Neural cell (in vitro differentiated cells): ENCODE measurements at regions not wholly inside any gene's neighbourhood (a gene's known extent, or its start where the extent isn't known, plus 50 kb on each side); places are given as distances from the start of the nearest gene placed in this dataset.

Experiments
- EP300 ChIP-seq: fragments of 450-650 bp; conservative IDR thresholded peaks from 2 replicates; pipeline ENCODE4 v1.6.1; 2014; ENCODE audit warnings: antibody characterized with exemption, mild to moderate bottlenecking, moderate library complexity; ENCODE audit not compliant: poor library complexity, severe bottlenecking
- SMC3 ChIP-seq: fragments of 450-650 bp; conservative IDR thresholded peaks from 2 replicates; pipeline ENCODE4 v1.6.1; 2014; ENCODE audit warnings: antibody characterized with exemption, mild to moderate bottlenecking, moderate library complexity; ENCODE audit not compliant: poor library complexity
- TF ChIP-seq, protein P1 (sequence below): fragments of 450-650 bp; IDR thresholded peaks from 2 replicates; pipeline ENCODE4 v1.5.1; 2014; ENCODE audit warnings: antibody characterized with exemption, mild to moderate bottlenecking, moderate library complexity; ENCODE audit not compliant: poor library complexity, severe bottlenecking

GRCh38 chr3:79983118-79983517, 215.3 kb upstream of the ROBO1 start:
- TF ChIP-seq, protein P1, sequence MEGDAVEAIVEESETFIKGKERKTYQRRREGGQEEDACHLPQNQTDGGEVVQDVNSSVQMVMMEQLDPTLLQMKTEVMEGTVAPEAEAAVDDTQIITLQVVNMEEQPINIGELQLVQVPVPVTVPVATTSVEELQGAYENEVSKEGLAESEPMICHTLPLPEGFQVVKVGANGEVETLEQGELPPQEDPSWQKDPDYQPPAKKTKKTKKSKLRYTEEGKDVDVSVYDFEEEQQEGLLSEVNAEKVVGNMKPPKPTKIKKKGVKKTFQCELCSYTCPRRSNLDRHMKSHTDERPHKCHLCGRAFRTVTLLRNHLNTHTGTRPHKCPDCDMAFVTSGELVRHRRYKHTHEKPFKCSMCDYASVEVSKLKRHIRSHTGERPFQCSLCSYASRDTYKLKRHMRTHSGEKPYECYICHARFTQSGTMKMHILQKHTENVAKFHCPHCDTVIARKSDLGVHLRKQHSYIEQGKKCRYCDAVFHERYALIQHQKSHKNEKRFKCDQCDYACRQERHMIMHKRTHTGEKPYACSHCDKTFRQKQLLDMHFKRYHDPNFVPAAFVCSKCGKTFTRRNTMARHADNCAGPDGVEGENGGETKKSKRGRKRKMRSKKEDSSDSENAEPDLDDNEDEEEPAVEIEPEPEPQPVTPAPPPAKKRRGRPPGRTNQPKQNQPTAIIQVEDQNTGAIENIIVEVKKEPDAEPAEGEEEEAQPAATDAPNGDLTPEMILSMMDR: no peak
- no peak for TF ChIP-seq EP300
- TF ChIP-seq SMC3: no peak
